ENCODE measurements at regions not wholly inside any gene's neighbourhood (a gene's known extent, or its start where the extent isn't known, plus 50 kb on each side); places are given as distances from the start of the nearest gene placed in this dataset.

- 97 to 98% methylated on average over 17 of the region's 17 CpGs for WGBS, 2 donors
- Histone ChIP-seq H3K27ac (no peak overlapping the region), H3K9me3 (no peaks in the 10 kb centered on the region), H3K4me1 (no peaks in the 10 kb centered on the region), H3K36me3 (no peaks in the 10 kb centered on the region), H3K27me3 (no peaks in the 10 kb centered on the region), H3K4me3 (no peak overlapping the region)
- TF ChIP-seq EP300 (IDR thresholded peaks at IDR 0.05) = no peak
- no peak for TF ChIP-seq POLR2AphosphoS5 (IDR thresholded peaks at IDR 0.05)
- no peak for TF ChIP-seq POLR2A (IDR thresholded peaks at IDR 0.05)
- TF ChIP-seq CTCF (IDR thresholded peaks at IDR 0.05) = no peak
- intact Hi-C loops (cut with DNase I) = no loop called here
- DNase-seq = no peak
These were observed 685.3 kb downstream of the TRIML1 start for GRCh38 chr4:188824553-188824952.

GRCh38 chr4:188826393-188826792 lies 687.2 kb downstream of the TRIML1 start:
- Histone ChIP-seq H3K27me3 (no peaks in the 10 kb centered on the region), H3K4me1 (no peaks in the 10 kb centered on the region), H3K9me3 (no peaks in the 10 kb centered on the region), H3K27ac (no peak overlapping the region), H3K4me3 (no peak overlapping the region), H3K36me3 (no peaks in the 10 kb centered on the region)
- DNase-seq = no peak
- intact Hi-C loops (cut with DNase I) = no loop called here
- TF ChIP-seq POLR2AphosphoS5 (IDR thresholded peaks at IDR 0.05) (no peak), CTCF (IDR thresholded peaks at IDR 0.05) (no peak), EP300 (IDR thresholded peaks at IDR 0.05) (no peak), POLR2A (IDR thresholded peaks at IDR 0.05) (no peak)

GRCh38 chr4:188839704-188840103 lies 700.5 kb downstream of the TRIML1 start:
- Histone ChIP-seq H3K4me1 (no peaks in the 10 kb centered on the region), H3K27ac (no peak overlapping the region), H3K36me3 (no peaks in the 10 kb centered on the region), H3K4me3 (no peak overlapping the region), H3K27me3 (no peaks in the 10 kb centered on the region), H3K9me3 (no peaks in the 10 kb centered on the region)
- 76 to 89% methylated on average over 1 of the region's 1 CpG for WGBS, 2 donors
- intact Hi-C loops (cut with DNase I) = no loop called here
- DNase-seq = no peak
- TF ChIP-seq POLR2AphosphoS5 (IDR thresholded peaks at IDR 0.05) (peak in 1 of 4 donors; percentile 7), POLR2A (IDR thresholded peaks at IDR 0.05) (no peak)

- Histone ChIP-seq H3K27ac (no peak overlapping the region), H3K4me3 (no peak overlapping the region), H3K4me1 (no peaks in the 10 kb centered on the region), H3K36me3 (no peaks in the 10 kb centered on the region), H3K27me3 (no peaks in the 10 kb centered on the region), H3K9me3 (peaks cover 0 to 2% (median 0%) of the 10 kb centered on the region in 4 donors)
- intact Hi-C loops (cut with DNase I) = no loop called here
- TF ChIP-seq POLR2AphosphoS5 (IDR thresholded peaks at IDR 0.05) (no peak), POLR2A (IDR thresholded peaks at IDR 0.05) (no peak), CTCF (IDR thresholded peaks at IDR 0.05) (no peak), EP300 (IDR thresholded peaks at IDR 0.05) (no peak)
- 82 to 84% methylated on average over 11 of the region's 11 CpGs for WGBS, 2 donors
- no peak for DNase-seq
These were observed 702.3 kb downstream of the TRIML1 start for GRCh38 chr4:188841523-188841922.

GRCh38 chr4:188854436-188854835 lies 715.2 kb downstream of the TRIML1 start:
- no peak for DNase-seq
- Histone ChIP-seq H3K9me3 (no peaks in the 10 kb centered on the region), H3K4me1 (no peaks in the 10 kb centered on the region), H3K27me3 (no peaks in the 10 kb centered on the region), H3K27ac (no peak overlapping the region), H3K36me3 (no peaks in the 10 kb centered on the region), H3K4me3 (no peak overlapping the region)
- WGBS, 2 donors = 25 to 57% methylated on average over 1 of the region's 1 CpG
- intact Hi-C loops (cut with DNase I) = no loop called here
- TF ChIP-seq POLR2AphosphoS5 (IDR thresholded peaks at IDR 0.05) = no peak
- no peak for TF ChIP-seq CTCF (IDR thresholded peaks at IDR 0.05)
- no peak for TF ChIP-seq POLR2A (IDR thresholded peaks at IDR 0.05)
- TF ChIP-seq EP300 (IDR thresholded peaks at IDR 0.05) = no peak
